Epithelial cell of prostate (primary cell): ENCODE measurements at regions not wholly inside any gene's neighbourhood (a gene's known extent, or its start where the extent isn't known, plus 50 kb on each side); places are given as distances from the start of the nearest gene placed in this dataset.

Experiments
- DNase-seq: peaks from one replicate; pipeline ENCODE4 v3.0.0-alpha.2; 2011; ENCODE audit warnings: low read depth, low spot score
- H3K27ac ChIP-seq: fragments of 450-650 bp; 2 replicates; pipeline ENCODE4 v1.5.1; 2017; ENCODE audit warnings: mild to moderate bottlenecking

DNA sequence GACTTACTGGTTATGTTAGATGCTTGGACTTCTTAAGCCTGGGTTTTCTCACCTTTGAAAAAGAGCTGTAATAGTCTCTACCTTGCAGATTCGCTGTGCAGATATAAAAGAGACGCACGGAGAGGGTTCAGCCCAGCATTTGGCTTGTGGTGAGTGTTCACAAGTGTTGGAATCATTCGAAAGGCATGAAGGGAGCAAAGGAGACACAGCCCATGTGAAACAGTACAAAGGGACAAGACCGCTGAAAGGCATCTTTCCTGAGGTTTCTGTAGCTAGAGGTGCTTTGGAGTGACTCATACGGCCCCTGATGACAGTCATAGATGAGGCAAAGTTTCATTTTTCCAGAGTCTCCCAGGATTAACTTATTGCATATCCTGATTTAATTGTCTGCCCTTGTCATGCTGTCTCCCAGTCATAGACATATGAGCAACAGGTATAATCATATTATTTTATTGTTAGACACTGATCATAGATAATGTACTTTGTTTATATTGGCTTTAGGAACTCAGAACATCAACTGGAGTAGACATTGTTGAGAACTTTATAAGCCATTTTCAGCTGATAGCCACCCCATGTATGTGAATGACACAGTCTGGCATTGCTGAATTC, 171.1 kb downstream of the ADRA2A start:
- no peak for DNase-seq
- H3K27ac ChIP-seq = no peak overlapping the region

DNA sequence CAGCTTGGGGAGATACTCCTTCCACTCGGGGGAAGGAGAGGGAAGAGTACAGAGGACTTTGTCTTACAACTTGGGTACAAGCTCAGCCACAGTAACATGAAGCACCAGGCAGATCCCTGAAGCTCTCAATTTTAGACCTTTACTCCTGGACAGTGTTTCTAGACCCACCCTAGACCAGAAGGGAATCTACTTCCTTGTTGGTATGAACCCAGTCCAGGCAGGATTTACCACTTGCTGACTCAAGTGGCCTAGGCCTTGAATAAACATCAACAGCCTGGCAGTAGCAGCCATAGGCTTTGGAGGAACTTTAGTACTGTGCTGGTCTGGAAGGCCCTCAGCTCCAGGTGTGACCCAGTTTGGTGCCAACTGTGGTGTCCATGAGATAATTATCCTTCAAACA, 173.1 kb downstream of the ADRA2A start:
- no peak for DNase-seq
- H3K27ac ChIP-seq = no peak overlapping the region

DNA sequence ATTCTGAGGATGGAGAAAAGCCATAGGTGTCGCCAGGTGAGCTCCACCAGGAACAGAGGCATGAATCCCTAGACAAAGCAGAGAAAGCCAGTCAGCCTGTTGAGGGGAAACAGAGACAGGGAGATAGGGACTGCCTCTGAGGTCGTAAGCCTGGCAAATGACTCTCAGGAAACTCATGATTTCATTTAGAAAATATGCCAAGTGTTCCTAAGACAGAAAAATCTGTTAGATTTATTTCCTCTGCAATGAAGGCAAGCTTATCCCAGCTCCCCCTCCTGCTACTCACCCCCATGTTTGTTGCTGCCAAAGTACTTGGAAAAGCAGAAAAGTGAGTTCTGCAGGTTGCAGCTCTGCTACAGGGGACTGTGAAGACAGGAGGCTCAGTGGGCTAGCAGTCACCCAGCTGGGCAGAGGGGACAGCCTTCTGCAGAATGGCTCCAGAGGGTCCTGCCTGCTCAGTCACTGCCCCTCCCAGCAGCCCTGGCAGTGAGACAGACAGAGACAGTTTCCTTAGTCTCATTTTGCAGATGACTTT, 184.3 kb downstream of the ADRA2A start:
- H3K27ac ChIP-seq = no peak overlapping the region
- no peak for DNase-seq

DNA sequence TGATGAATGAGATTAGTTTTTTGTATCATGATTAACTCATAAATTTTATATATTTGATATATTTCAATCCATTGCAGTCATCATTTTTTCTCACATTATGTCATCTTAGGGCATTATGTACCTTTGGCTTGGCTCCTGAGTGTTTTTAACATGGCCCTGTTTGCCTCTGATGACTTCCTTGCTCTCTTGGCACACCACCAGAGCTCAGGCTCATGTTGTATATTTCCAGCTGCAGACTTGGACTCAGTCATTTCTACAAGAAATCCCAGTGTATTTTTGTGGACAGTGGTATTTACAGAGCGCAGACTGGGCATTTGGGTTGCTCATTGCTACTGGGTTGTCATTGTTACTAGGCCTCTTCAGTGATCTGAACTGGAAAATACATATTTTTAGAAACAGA, 188.5 kb downstream of the ADRA2A start:
- DNase-seq = no peak
- H3K27ac ChIP-seq = no peak overlapping the region

DNA sequence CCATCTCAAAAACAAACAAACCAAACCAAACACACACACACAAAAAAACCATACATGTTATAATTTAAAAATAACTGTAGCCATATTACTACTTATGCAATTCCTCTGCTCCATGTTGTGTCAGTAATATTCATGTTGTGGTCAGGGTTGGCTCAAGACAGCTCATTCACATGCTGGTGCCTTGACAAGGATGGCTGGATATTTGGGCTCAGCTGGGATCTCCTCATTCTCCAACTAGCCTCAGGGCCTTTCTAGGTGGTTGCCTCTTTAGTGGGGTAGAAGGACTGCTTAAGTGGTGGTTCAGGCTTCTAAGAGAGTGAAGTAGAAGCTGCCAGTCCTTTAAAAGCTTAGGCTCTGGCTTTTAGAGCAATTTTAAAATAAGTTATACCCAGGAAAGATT, 189.3 kb downstream of the ADRA2A start:
- no peak for DNase-seq
- no peak overlapping the region for H3K27ac ChIP-seq

DNA sequence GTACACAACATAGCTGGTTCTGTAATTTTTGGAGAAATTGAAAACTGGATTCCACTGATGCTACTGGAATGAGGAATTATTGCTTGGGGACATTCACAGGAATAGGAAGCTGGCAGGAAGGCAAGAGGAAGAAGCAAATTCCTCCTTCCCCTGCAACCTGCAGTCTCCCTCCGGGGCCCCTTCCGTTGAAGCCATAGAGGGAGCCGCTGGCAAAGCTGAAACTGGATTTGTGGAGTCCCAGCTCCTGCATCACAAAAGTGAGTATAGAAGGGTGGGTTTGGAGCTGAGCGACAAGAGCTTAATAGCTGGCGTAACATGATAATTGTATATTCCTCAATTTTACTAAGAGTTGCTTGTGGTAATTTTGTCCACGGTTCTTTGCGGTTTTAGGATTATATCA, 190.8 kb downstream of the ADRA2A start:
- no peak overlapping the region for H3K27ac ChIP-seq
- no peak for DNase-seq

DNA sequence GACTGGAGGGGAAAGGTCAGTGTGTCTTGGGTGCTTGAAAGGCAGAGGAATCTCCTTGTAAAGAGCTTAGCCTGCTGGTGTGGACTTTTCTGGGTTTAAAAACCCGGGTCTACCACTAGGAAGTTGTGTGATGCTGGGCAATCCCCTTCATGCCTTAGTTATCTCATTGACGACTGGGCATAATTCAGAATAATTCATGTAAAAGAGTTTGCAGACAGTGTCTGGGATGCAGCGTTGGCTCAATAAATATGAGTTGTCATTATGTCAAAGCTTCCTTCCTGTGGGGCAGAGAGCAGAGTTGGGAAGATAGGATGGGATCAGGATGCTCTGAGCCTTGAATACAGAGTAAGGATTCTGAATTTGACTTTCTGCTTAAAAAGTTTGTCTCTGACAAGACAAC, 196.4 kb downstream of the ADRA2A start:
- H3K27ac ChIP-seq = no peak overlapping the region
- DNase-seq = no peak

DNA sequence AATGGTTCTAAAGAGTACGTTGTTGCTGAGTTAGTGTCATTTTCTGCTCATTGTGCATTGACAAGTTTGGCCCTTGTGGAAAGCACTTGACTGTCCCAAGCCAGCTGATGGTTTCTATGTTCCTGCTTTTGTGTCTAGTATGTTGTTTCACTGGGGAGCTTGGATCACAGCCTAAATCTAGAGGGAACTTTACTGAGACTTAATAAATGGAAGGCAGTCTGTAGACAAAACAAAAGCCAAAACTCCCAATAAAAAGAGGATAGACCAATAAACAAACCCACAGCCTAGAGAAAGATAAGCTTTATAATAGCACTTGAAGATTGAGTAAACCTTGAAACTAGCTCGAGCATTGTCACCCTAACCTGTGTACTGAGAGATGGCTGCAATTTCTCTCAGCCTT, 196.8 kb downstream of the ADRA2A start:
- no peak for DNase-seq

DNA sequence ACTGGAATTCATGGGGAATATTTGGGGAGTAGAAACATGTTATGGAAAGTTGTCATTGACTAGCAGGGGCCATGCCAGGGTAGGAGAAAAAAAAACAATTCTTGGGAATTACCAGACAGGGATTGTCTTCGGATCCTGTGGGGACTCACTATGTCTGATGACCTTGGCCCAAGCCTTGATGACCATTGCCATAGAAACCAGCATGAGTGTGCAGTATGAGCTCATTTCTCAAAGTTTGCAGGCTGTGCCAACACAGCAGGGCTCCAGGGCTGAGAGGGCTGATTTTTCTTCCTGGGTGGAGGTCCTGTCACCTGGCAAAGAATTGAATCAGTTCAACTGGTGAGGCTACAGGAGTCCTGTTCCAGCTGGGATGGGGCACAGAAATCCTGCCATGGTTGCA, 198.3 kb downstream of the ADRA2A start:
- no peak overlapping the region for H3K27ac ChIP-seq
- no peak for DNase-seq

More for the DNA sequence above, 196.8 kb downstream of the ADRA2A start:
- no peak overlapping the region for H3K27ac ChIP-seq

DNA sequence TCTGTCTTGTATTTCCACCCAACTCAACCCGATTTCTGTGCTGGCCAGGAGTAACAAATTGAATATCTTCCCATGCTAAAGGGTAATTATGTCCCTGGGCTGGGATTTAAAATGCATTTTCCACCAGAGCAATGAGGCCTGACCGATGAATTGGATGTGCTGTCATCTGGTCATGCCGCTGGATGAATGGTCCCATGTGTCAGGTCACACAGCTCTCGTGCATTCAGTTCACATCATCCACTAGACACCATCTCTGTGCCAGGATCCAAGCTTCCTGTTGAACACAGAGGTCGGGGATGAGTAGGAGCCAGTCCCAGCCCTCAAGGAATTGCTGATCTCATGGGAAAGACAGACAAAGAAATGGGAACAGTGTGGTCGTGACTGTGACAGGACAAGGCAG, 200.8 kb downstream of the ADRA2A start:
- no peak for DNase-seq
- no peak overlapping the region for H3K27ac ChIP-seq

DNA sequence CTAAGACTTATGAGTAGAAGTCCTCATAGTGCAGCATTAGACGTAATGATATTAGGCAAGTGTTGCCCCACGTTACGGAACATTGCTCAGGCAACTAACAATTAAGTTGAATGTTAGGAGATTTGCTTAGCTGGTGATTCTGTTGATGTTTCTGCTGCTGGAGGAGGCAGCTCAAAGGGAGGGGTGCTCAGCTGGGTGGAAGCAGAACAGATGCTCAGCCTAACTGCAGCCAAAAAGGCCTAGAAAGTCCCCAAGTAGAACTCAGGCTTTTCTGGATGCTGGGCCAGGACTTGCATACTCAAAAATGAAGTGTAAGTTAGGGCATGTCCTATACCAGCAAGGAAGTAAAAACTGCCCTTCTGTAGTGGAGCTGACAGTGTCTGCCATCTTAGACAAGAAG, 201.4 kb downstream of the ADRA2A start:
- no peak for DNase-seq
- H3K27ac ChIP-seq = no peak overlapping the region

DNA sequence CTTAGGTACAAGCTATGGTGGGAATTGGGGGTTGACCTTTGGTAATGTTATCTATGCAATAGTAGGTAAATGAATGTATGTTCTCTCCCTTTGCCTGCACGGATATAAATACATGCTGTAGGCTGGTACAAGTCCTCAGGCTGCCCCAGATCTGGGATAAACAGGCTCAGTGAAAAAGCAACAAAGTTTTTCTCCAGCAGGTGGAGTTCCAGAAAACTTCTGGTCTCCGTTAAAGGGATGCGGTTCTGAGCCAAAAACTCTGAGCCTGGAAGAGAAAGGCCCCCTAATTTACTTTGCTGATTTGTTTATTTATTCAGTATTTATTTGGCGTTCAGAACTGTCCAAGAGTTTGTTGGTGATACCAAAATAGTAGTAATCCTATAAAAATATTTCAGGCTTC, 204.7 kb downstream of the ADRA2A start:
- H3K27ac ChIP-seq = no peak overlapping the region
- no peak for DNase-seq

DNA sequence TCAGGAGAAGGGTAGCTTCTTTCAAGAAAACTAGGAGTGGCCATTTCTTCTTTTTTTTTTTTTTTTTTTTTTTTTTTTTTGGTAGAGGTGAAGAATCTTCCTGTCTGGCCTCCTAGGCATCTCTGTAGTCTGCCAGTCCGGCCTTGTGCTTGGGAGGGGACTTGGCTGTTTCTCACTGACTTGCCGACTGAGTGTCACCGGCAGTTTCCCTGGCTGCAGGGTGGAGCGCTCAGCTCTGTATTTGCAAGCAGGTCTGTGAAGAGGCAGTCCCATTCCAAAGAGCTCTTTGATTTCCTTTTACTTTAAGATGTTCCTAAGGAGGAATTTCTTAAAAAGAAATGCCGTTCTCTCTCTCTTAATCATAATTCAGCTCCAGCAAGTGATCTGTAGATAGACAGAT, 212.6 kb downstream of the ADRA2A start:
- no peak overlapping the region for H3K27ac ChIP-seq
- no peak for DNase-seq

DNA sequence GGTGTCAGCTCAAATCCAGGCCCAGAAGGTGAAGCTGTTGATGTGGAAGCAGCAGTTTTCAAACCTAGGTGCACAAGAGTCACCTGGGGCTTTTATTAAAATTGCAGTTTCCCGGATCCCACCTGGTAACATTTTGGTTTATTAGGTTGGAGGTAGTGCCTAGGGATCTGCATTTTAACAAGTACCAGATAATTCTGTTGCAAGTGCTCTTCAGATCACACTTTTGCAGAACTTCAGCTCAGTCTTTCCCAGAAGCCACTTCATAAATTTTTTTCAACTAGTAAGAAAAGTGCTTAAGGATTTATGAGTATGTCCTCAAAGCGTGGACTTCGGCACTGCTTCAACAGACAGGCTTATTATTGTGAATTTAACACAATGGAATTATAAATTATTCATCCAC, 213.8 kb downstream of the ADRA2A start:
- no peak overlapping the region for H3K27ac ChIP-seq
- no peak for DNase-seq

DNA sequence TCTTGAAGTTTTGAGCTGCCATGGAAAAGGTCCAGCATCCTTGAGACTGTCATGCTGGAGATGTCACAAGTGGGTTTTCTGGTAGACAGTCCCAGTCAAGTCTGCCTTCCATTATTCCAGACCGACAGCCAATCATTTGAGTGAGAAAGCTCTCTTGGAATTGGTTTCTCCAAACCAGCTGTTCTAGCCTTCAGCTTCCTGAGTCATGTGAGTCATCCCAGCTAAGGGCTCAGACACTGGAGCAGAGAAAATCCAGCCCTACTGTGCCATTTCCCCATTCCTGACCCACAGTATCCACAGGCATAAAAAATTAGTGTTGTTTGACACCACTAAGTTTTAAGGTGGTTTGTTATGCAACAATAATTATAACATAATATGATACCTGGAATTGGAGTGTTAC, 219.0 kb downstream of the ADRA2A start:
- no peak for DNase-seq
- no peak overlapping the region for H3K27ac ChIP-seq

DNA sequence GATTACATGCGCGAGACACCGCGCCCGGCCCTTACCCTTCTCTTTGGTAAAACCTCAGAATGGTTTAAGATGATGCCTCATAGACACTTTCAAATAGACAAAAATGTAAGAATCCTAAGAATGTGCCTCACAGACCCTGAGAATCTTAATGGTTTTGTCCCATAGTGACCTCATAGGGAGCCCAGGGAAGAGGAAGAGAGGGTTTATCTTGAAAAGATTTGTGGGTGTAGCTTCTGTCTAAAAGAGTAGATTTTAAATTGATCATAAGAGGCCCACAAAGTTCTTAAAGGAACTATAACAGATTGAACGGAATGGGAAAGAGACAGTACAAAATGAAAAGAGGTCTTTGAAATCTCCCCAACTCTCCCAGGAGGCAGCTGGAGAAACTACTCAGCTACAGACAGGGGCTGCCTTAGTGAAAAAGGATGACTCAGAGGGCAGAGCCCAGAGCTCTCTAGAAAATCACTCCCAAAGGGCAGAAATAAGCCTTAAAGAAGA, 220.6 kb downstream of the ADRA2A start:
- no peak overlapping the region for H3K27ac ChIP-seq
- no peak for DNase-seq

DNA sequence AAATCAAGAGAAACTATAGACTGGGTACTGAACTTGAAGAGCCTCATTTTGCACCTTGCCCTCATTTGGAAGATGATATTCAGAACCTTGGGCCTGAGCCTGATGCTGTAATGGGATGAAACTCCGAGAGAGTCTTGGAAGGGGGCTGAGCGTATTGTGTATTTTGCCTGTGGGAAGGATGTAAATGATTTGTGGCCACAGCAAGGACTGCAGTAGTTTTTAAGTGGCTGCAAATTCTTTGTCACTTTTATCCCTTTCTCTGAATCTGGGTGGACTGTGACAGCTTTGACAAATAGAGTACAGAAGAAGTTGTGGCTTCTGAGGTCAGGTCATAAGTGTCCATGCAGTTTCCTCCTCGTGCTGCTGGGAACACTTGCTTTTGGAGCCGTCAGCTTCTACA, 221.2 kb downstream of the ADRA2A start:
- no peak for DNase-seq

DNA sequence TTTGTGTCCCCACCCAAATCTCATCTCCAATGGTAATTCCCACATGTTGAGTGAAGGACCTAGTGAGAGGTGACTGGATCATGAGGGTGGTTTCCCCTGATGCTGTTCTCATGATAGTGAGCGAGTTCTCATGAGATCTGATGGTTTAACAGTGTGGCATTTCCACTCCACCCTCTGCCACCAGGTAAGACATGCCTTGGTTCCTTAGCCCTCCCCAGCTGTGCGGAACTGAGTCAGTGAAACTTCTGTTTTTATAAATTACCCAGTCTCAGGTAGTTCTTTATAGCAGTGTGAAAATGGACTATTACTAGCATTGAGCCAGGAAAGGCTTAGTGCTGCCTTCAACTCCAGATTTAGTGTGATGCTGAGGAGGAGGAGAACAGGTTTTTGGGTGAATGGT, 222.2 kb downstream of the ADRA2A start:
- DNase-seq = no peak
- no peak overlapping the region for H3K27ac ChIP-seq

More for the DNA sequence above, 221.2 kb downstream of the ADRA2A start:
- H3K27ac ChIP-seq = no peak overlapping the region

DNA sequence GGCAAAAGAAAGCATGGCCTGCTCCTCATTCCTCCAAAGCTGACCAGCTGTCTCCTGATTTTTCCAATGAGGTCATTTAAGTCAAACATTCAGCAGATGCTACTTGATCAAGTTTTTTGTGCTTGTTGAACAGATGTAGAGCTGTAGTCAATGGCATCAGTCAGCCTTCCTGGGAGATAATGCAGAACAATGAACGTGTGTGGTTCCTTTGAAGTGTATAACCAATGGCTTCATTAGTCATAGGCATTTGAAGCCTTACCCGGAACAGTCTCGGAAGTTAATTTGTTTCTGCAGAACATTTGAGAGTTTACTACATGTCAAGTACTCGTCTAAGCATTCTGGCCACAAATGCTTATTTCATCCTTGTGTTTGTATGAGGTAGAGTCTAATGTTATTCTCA, 227.1 kb downstream of the ADRA2A start:
- DNase-seq = no peak
- no peak overlapping the region for H3K27ac ChIP-seq

DNA sequence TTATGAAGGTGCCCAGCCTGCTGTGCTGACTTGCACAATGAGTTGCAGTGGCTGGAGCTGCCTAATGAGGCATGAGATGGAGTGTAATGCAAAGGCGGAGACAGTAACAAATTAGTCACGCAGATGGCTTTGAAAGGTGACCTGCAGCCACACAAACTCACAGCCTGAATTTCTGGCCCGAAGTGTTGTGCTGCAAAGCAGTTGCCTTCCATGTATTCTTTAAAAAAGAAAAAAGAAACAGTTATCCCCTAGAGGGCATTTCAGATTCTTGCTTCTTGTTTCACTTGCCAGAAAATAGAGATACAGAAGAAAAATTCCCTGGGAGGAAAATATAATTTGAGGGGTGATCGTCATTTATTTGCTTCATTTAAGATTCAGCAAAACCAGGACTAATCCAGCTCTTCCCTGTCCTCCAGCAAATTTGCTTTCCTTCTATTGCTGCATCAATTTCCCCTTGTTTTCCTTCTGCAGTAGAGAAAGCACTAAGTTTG, 239.9 kb downstream of the ADRA2A start:
- no peak overlapping the region for H3K27ac ChIP-seq
- DNase-seq = no peak

DNA sequence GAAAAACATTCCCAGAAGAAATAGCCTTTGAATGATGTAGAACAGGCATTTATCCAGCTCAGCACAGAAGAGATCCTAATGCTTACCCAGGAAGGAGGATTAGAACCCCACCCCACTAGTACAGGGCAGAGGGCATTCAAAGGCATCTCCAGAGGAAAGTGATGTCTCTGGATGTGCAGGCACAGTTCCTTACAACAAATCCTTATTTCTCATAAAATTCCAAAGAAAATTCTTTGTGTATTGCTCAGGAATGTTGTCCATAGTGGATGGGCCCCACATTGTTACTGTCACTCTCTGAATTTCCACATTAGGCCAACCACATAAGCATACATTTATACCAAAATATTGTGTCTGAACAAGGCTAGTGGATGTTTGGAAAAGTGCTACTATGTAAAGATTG, 243.0 kb downstream of the ADRA2A start:
- no peak overlapping the region for H3K27ac ChIP-seq
- DNase-seq = no peak

DNA sequence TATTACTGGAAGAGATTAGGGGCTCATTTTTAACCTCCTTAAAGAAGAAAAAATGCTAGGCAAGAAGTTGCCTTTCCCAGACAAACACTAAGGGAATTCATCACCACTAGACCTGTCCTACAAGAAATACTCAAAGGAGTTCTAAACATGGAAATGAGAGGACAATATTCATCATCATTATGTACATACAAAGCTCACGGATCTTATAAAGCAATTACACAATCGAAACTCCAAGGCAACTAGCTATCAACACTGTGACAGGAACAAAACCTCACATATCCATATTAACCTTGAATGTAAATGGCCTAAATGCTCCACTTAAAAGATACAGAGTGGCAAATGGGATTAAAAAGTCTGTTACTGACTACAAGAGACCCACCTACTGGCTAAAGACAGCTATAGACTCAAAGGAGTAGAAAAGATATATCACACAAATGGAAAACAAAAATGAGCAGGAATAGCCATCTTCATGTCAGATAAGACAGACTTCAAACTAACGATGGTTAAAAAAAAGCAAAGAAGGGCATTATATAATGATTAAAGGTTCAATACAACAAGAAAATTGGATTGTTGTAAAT, 246.6 kb downstream of the ADRA2A start:
- H3K27ac ChIP-seq = no peak overlapping the region
- DNase-seq = no peak
